HG02678 (cell line): ENCODE measurements at regions not wholly inside any gene's neighbourhood (a gene's known extent, or its start where the extent isn't known, plus 50 kb on each side); places are given as distances from the start of the nearest gene placed in this dataset.

Experiments used
- ATAC-seq: cut with Tn5 transposase; IDR thresholded peaks from one replicate; pipeline ENCODE4 v1.9.1; 2021; ENCODE audit warnings: mild to moderate bottlenecking, moderate library complexity; ENCODE audit not compliant: unreplicated experiment

DNA sequence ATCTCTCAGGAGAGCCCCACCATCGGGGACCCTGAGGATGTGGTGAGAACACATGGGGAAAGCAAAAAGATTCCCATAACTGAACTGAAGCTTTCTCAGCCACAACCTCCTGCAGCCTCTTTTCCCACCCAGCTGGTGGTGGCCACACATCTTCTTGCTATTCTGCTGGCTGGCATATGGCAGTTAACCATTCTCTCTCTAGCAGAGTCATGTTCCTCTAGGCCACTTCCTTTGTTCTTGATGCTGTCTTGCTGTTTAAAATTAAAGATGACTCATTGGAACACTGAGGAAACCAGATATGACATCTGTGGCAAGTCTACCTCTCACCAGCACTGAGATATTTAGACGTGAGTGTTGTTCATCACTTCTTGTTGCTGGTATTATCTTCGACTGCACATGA lies 180.3 kb upstream of the ROBO2 start:
- peak; percentile 60 for ATAC-seq

DNA sequence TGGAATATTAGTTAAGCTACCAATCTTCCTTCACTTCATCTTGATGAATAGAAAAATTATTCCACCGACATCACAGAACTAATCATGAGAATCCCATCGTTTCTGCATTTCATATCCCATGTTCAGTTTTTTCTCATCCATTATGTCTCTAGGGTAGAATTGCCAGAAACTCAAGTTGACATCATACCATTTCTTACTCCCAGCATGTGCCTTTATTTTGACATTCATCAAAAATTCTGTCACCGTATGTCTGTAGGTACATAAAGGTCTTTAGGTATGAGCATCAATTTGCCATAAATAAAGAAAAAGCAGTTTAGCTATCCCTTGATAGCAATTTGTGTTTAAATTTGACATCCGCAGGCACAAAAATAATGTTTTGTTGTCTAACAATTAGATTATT lies 175.5 kb upstream of the ROBO2 start:
- no peak for ATAC-seq

DNA sequence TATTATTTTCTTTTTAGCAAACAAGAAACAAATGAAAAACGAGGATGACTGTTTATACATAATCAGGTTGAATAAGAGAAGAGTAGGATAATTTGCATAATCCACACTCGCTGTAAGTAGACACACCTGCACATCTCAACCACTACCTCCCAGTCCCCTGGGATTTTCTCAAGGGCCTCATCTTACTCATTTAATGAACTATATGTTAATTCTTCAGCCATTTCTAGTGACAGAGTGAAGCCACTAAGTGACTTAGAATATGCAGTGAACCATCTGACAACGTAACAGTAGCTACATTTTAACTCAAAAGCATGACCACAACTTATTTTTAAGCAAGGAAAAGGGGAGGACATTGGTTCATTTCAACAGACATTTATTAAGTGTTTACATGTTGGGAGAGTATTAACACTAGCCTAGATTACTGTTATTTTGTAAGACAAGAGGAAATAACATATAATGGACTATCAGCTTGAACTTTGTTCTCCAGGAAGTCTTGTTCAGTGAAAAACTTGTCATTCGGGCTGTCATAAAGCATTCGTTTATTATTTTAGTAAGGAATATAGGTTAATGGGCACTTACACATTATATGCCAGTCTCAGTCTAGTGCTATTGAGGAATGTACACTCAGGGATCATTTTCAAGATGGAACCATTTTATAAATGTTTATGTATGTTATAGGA lies 173.0 kb upstream of the ROBO2 start:
- peak; percentile 91 for ATAC-seq

DNA sequence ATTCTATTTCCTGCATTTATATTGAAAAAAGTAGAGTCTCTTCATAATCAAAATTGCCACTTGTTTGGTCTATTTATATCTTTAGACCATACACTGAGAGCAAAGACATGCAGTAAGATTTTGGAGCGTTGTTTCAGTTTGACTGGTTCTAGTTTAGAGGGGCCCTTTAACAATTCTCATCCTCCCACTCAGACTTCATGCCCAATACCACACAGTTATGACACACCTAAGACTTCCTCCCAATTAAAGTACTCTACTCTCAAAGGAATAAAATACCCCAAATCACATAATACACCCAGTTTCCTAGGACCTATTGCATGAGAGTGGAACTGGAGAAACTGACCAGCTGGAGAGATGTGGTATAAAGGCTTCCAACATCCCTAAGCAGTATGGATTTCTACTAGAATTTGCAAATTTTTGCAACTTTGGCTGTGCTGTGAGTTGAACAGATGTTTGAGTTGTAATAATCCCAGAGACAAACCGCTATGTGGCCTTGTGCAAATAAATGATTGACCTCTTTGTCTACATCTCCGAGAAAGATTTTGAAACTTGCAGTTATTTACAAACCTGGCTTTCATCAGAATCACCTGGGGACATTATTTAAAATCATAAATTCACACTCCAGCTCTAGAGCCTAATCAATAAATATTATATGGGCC lies 170.0 kb upstream of the ROBO2 start:
- no peak for ATAC-seq

DNA sequence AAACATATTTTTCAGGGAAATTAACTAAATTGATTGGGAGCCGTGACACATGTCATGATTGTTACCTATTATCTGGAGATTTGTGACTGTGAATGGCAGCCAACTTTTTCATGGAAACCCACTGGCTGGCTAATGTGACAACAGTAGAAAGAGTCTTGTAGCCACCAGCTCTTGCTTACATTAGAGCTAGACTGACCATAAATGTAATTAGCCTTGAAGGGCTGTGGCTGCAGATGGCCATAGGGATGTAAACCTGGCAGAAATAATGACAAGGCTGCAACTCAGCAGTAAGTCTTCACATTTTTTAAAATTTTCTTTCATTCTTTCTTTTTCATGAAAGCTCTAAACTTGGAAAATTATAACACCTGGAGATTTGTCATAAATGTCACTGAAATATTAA lies 168.2 kb upstream of the ROBO2 start:
- no peak for ATAC-seq

DNA sequence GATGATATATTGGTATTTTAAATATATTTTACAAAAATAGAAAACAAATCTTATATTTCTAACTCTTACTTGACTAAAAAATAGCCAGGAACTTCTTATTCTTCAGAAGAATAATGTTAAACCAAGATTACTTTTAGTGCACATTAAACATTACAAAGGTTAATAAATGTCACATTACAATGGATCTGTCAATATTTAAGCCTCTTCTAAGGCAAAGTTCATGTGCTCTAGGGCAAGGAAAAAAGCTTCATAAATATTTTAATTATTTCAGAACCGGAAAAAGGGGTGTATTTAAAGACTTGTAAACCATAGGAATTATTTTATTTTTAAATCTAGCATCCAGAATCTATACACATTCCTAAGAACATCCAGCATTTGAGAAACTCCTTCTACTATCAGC lies 166.9 kb upstream of the ROBO2 start:
- ATAC-seq: no peak

DNA sequence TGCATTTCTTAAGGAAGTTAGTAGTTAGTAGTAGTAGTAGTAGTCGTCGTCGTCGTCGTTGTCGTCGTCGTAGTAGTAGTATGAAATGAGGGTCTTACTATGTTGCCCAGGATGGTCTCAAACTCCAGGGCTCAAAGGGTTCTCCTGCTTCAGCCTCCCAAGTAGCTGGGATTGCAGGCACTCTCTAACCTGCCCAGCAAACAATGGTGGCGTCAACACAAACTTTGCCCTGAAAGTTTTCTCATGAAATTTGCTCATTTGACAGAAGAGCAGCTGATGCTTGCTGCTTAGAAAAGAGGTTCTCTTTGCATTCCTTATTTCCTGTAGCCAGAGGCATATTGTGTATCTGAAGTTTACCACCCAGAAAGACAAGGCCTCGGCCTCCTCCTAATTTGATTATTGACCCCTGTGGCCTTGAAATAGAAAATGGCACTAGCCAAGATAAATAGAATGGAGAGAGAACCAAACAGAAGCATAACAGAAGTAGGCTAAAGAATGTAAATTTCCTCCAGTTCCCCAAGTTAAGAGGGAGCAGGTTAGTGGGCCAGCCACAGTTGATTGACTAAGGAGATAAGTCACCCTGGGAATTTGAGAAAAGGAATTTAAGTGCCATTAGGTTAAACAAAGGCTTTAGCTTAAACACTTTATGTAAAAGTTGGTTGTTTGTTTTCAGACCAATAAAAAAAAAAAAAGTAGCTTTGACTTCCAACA lies 166.2 kb upstream of the ROBO2 start:
- ATAC-seq: no peak

DNA sequence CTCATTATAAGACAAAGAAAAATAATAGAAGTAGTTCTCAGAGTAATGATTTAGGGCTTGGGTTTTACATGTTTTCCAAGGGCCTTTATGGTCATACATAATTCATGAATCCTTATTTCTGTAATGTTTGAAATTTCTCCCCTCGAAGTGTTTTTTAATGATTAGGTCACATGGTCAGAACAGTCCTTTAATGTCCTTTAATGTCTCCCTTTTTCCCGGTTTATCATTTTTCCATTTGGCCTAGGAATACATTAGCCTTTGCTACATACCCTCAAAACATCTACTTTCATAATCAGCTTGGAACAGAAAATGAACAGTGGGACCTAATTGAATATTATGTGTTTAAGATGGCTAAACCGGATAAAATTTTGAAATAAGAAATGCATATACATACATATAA lies 159.9 kb upstream of the ROBO2 start:
- ATAC-seq: no peak

DNA sequence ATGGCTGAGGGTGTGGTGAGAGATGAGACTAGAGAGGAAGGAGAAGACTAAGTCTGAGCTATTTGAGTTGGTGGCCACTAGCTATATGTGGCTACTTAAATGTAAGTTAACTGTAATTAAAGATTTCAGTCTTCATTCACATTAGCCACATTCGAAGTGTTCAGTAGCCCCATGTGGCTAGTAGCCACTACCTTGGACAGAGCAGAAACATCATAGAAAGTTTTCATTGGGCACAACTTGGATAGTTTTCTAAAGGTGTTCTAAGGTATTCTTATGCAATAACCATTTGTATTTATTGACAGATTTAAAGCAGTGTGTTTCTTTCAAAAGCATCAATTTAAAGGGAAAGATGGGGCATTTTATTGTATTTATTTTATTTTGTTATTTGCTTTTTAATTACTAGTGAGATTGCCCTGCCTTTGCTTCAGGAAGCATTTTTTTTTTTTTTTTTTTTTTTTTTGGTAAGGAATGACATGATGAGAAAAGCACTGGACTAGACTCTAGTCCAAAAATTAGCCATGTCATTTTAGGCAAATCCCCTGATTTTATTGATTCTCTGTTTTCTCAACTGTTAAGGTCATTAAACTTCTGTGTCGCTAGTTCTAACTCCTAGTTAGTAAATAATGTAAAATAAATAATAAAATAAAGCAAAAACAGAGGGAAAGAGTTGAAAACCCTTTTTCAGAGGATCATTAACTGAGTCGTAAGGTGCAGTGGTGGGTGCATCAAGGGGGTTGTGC lies 153.0 kb upstream of the ROBO2 start:
- no peak for ATAC-seq

DNA sequence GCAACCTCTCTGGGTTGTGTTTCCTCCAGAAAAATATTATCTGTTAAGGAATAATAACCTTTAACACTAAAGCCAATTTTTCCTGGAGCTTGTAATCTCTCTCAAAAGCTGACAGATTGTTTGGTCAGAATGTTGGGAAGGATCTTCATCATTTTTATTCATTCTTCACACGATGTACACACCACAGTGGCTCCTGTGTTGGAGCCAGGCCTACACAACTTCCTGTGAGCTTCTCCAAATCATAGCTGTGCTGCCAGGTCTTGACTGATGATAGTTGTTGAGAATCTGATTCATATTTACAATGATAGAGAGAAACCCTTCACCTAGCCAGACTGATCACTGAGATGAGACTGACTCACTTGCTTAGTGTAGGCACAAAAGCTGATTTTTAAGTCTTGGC lies 151.0 kb upstream of the ROBO2 start:
- ATAC-seq: no peak

DNA sequence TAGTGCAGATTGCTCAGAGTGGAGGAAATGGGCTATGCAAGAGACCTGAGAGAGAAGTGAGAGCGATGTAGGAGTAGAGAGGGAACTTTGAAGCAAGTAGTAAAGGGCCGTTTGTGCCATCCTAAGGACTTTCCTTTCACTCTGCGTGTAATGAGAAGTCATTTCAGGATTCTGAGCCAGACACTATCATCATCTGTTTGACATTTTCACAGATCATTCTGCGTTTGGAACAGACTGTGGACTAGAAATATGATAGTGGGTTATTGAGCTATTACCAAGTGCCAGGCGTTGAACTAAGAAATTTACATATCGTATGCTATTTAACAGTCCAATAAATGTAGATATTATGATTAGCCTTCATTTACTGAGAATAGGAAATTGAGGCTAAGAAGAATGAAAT lies 150.0 kb upstream of the ROBO2 start:
- ATAC-seq: no peak

DNA sequence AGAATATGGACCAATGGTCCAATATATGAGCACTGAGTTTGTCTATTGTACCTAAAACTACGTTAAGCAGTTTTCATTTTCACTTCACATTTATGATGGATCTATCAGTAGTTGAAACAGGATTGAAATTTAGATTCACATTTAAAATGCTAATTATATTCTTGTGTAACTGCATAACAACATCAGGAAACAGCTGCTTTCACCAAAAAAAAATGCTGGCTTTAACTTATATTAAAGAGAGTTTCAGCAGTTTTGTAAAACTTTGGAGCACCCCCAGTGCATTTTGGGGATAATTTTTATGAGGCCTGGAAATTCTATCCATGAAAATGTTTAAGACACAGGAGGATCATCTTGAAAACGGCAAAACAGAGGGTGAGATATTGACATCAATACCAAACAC lies 142.8 kb upstream of the ROBO2 start:
- no peak for ATAC-seq

DNA sequence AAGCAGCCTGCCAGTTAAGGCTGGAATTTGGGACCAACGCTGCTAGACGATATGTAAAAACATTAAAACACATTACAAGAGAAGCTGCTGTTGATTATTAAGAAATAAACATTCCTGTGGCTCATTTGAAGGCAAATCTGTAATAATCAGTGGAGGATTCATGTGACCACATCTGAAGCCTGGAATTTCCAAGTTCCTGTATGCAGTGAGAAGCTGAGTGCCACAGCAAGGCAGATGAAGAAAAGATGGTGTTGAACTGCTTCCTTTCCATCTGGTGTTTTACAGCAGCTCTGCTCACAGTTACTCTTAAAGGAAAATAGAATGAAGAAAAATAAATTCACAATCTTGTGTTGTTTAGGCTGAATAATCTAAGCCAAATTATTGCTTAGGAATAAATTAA lies 139.3 kb upstream of the ROBO2 start:
- no peak for ATAC-seq

DNA sequence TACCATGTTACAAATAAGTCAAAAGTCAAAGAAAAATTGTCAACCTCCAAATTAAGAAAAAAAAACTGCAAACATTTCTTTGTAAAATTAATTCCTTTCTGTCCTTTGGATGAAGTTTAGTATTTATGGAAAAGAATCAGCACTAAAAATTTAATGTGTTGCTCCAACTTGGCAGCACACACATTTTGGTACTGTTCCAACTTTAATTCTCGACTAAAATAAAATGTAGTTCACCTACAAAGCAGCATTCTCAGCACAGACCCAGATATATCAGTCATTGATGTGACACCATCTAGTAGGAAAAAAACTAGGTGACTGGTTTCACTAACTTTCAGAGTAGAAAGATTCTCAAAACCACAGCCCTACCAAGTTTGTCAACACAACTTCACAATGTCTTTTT lies 131.7 kb upstream of the ROBO2 start:
- no peak for ATAC-seq

DNA sequence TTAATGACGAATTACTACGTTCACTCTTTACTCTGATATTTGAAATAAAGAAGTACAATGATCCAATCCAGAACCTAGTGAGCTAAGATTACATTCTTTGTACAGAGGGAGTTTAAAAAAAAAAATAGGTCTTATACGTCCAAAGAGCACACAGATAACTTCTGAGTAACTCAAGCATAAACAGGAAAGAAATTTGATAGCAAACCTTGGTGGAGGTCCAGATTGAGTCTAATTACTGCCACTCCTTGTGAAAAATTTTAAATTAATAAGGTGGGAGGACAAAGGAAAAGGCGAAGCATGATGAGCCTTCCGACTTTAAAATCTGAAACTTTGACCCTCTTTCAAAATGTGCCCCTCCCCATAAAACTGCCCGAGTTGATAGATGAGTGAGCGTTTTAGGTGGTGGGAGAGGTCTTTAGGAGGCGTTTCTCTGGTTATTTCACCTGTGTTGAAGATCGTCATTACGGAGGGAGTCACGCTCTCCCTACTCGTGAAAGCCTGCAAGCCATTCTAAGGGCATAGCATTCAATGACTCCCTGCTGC lies 127.0 kb upstream of the ROBO2 start:
- ATAC-seq: no peak

DNA sequence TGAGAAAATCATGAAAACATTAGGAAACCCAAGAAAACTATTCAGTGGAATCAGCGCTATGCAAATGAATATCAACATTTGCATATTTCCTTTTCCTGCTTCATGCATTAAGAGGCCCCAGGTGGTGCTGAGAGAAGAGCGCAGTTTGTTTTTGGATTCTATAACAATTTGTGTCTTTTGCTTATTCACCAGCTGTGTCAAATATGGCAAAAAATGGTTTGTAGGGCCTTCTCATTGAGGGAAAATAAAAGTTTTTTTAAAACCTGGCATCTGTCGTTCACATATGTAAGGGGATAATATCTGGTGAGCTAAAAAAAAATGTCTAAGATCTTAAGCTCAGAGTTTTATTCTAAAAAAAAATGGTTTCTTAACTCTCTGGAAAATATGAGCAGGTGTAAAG lies 122.5 kb upstream of the ROBO2 start:
- no peak for ATAC-seq

DNA sequence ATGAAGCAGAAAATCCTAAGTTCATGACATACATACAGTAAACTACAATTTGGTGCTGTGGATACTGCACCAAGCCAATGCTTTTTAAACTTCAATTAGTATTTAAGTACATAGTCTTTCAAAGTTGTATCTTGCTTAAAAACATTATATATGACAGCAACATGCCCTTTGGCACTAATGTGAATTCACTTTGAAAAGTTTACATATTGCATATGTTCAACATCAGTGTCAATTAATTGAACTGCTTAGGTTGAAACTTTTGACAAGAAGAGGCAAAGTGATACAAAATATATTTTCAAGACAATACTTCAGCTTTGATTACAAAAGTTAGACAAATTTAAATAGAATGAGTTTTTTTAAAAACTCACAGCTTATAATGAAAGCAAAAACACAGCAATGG lies 119.4 kb upstream of the ROBO2 start:
- ATAC-seq: no peak

DNA sequence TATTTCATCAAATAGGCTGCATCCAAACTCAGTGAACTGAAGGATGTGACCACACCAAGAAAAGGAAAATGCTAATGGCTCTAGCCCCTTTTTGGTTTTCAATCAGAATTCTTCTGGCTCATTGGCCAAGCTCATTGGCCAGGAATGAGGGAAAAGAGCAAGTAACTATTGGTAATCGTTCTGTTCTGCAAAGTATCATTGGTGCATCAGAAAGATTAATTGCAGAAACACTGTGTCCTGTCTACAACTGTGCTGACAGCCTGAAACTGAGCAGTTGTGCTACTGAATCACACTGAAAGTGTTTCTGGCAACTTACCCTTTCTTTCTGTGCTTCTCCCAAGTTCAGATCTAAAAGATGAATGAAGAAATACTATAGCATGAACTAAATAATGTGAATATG lies 116.4 kb upstream of the ROBO2 start:
- no peak for ATAC-seq

DNA sequence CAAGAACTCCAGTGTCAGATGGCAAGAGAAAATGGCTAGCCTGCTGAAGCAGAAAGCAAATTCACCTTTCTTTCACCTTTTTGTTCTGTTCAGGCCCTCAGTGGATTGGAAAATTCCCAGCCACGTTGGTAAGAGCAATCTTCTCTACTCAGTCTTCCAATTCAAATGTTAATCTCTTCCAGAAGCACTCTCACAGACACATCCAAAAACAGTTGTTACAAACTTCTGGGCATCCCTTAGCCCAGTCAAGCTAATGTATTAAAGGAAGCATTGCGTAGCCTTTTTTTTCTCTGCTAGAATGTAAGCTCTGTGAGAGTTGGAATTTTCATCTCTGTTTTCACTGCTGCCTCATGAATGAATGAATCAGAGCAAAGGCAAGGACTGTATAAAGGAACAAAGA lies 109.2 kb upstream of the ROBO2 start:
- no peak for ATAC-seq

DNA sequence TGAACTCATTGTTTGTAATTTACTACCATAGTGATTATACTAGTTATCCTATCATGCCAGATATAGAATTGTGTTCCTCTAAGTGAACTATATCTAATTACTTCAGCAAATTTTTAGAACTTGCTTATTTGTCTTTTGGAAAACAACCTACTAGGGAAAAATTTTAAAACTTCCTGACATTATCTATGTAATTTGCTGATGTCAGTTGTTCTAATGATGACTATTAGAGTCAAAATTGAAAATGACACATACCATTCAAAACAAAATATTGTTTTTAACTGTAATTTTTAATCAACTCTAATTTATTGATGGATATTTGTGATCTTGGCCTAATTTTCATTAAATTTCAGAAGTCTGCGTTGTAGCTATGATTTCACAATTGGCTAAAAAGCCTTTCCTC lies 106.7 kb upstream of the ROBO2 start:
- ATAC-seq: no peak

DNA sequence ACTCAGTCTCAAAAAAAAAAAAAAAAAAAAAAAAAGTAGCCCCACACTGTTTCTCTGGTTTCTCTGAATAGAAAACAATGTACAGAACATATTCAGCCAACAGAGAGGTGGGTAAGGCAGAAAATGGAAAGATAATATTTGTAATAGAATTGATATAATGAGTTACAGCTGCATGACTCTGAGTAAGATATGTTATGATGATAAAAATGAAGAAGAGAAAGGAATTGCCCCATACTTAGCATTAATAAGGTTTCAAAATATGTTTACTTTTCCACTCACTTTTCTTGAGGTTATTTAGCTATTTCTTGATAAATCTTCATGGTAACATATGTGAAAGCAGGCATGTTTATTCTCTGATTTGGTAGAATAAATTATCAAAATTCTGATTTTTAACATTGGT lies 100.9 kb upstream of the ROBO2 start:
- no peak for ATAC-seq
